MM.1S (cell line): ENCODE measurements at regions not wholly inside any gene's neighbourhood (a gene's known extent, or its start where the extent isn't known, plus 50 kb on each side); places are given as distances from the start of the nearest gene placed in this dataset.

Experiments used
- DNase-seq: peaks from one replicate; pipeline ENCODE4 v3.0.0-alpha.2; 2015
- H2AFZ ChIP-seq: fragments of 300-600 bp; sonication (generic); 2 replicates; pipeline ENCODE4 v1.6.0; 2016; ENCODE audit warnings: antibody characterized with exemption, low read length
- H3F3A ChIP-seq: fragments of 300-600 bp; sonication (generic); 2 replicates; pipeline ENCODE4 v1.6.1; 2016; ENCODE audit warnings: mild to moderate bottlenecking, antibody characterized with exemption, low read length, moderate library complexity, mixed read lengths; ENCODE audit not compliant: insufficient read depth
- H3K27ac ChIP-seq: fragments of 300-600 bp; sonication (generic); 2 replicates; pipeline ENCODE4 v1.5.1; 2016; ENCODE audit warnings: mild to moderate bottlenecking, low read length
- H3K27me3 ChIP-seq: fragments of 300-600 bp; sonication (generic); replicated peaks from 2 replicates; pipeline ENCODE4 v1.6.0; 2016; ENCODE audit warnings: low read length; ENCODE audit not compliant: insufficient read depth
- H3K36me3 ChIP-seq: fragments of 300-600 bp; sonication (generic); replicated peaks from 2 replicates; pipeline ENCODE4 v1.6.1; 2016; ENCODE audit warnings: mild to moderate bottlenecking, low read length, mixed read lengths; ENCODE audit not compliant: insufficient read depth
- H3K4me1 ChIP-seq: fragments of 300-600 bp; sonication (generic); 2 replicates; pipeline ENCODE4 v1.6.1; 2016; ENCODE audit warnings: low read length, mixed read lengths
- H3K4me2 ChIP-seq: fragments of 300-600 bp; sonication (generic); 2 replicates; pipeline ENCODE4 v1.6.0; 2016; ENCODE audit warnings: low read depth, low read length
- H3K4me3 ChIP-seq: fragments of 300-600 bp; sonication (generic); 2 replicates; pipeline ENCODE4 v1.5.1; 2016; ENCODE audit warnings: low read length, mixed read lengths
- H3K79me2 ChIP-seq: fragments of 300-600 bp; sonication (generic); 2 replicates; pipeline ENCODE4 v1.6.1; 2016; ENCODE audit warnings: mixed run types, low read length, mixed read lengths
- H3K9ac ChIP-seq: fragments of 300-600 bp; sonication (generic); 2 replicates; pipeline ENCODE4 v1.6.1; 2016; ENCODE audit warnings: low read length, mixed read lengths
- H3K9me2 ChIP-seq: fragments of 300-600 bp; sonication (generic); replicated peaks from 2 replicates; pipeline ENCODE4 v1.6.1; 2016; ENCODE audit warnings: mild to moderate bottlenecking, low read length, mixed read lengths; ENCODE audit not compliant: insufficient read depth
- H3K9me3 ChIP-seq: fragments of 300-600 bp; sonication (generic); replicated peaks from 2 replicates; pipeline ENCODE4 v1.6.1; 2016; ENCODE audit warnings: mild to moderate bottlenecking, low read length, mixed read lengths; ENCODE audit not compliant: insufficient read depth
- H4K20me1 ChIP-seq: fragments of 300-600 bp; sonication (generic); 2 replicates; pipeline ENCODE4 v1.6.1; 2016; ENCODE audit warnings: mild to moderate bottlenecking, low read length, moderate library complexity, mixed read lengths; ENCODE audit not compliant: insufficient read depth
- EZH2 ChIP-seq: fragments of 300-600 bp; sonication (generic); optimal IDR thresholded peaks from 2 replicates; pipeline ENCODE3; 2017; ENCODE audit warnings: low read depth, mild to moderate bottlenecking, antibody characterized with exemption, low read length, mixed read lengths
- EZH2phosphoT487 ChIP-seq: fragments of 300-600 bp; sonication (generic); IDR thresholded peaks from 2 replicates; pipeline ENCODE4 v1.6.1; 2018; ENCODE audit warnings: antibody characterized with exemption, low read length
- TF ChIP-seq, protein P1 (sequence below): fragments of 300-600 bp; sonication (generic); IDR thresholded peaks from 2 replicates; pipeline ENCODE4 v1.5.1; 2016; ENCODE audit warnings: antibody characterized with exemption, low read length, mixed read lengths

DNA sequence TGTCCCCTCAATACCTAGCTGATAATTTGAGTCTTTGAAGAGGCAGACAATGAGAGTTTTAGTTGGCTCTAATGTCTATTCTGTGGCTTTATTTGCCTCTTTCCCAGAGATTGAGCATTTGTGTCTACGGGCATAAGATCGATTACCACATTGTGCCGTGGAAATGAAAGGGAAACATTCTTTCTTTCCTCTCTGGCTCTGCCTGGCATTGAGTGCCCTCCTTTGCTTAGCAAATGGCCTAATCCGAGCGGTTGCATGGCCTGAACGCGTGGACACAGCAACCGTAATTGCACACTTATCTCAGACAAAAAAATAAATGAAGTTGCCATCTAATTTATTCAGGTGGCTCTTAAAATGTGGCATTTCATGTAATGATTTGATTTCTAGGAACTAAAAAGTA is 247.9 kb downstream of the ADGRL2 start:
- H4K20me1 ChIP-seq: no peaks in the 10 kb centered on the region

GRCh38 chr1:82045221-82045620 is 244.5 kb downstream of the ADGRL2 start:
- no peaks in the 10 kb centered on the region for H3K36me3 ChIP-seq
- H3K4me3 ChIP-seq: no peak overlapping the region
- H3K9me2 ChIP-seq: no peaks in the 10 kb centered on the region
- H3K4me2 ChIP-seq: no peak overlapping the region
- H3K9ac ChIP-seq: no peak overlapping the region
- H3K4me1 ChIP-seq: no peaks in the 10 kb centered on the region
- H4K20me1 ChIP-seq: no peaks in the 10 kb centered on the region
- no peaks in the 10 kb centered on the region for H3K9me3 ChIP-seq
- TF ChIP-seq, protein P1, sequence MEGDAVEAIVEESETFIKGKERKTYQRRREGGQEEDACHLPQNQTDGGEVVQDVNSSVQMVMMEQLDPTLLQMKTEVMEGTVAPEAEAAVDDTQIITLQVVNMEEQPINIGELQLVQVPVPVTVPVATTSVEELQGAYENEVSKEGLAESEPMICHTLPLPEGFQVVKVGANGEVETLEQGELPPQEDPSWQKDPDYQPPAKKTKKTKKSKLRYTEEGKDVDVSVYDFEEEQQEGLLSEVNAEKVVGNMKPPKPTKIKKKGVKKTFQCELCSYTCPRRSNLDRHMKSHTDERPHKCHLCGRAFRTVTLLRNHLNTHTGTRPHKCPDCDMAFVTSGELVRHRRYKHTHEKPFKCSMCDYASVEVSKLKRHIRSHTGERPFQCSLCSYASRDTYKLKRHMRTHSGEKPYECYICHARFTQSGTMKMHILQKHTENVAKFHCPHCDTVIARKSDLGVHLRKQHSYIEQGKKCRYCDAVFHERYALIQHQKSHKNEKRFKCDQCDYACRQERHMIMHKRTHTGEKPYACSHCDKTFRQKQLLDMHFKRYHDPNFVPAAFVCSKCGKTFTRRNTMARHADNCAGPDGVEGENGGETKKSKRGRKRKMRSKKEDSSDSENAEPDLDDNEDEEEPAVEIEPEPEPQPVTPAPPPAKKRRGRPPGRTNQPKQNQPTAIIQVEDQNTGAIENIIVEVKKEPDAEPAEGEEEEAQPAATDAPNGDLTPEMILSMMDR: no peak
- no peak for TF ChIP-seq EZH2
- TF ChIP-seq EZH2phosphoT487: no peak
- H3K27ac ChIP-seq: no peak overlapping the region
- no peaks in the 10 kb centered on the region for H3K27me3 ChIP-seq
- no peak for DNase-seq
- H3F3A ChIP-seq: no peaks in the 10 kb centered on the region
- no peaks in the 10 kb centered on the region for H3K79me2 ChIP-seq
- no peak overlapping the region for H2AFZ ChIP-seq

More for the DNA sequence above, 247.9 kb downstream of the ADGRL2 start:
- Histone ChIP-seq H3K4me3 (no peak overlapping the region), H3K36me3 (no peaks in the 10 kb centered on the region), H3K27ac (no peak overlapping the region), H3K9me3 (no peaks in the 10 kb centered on the region), H3K27me3 (no peaks in the 10 kb centered on the region), H2AFZ (no peak overlapping the region), H3K4me1 (no peaks in the 10 kb centered on the region), H3K4me2 (no peak overlapping the region), H3F3A (no peaks in the 10 kb centered on the region), H3K9me2 (no peaks in the 10 kb centered on the region), H3K79me2 (no peaks in the 10 kb centered on the region), H3K9ac (no peak overlapping the region)
- no peak for DNase-seq
- no peak for TF ChIP-seq EZH2phosphoT487
- TF ChIP-seq, protein P1: no peak

DNA sequence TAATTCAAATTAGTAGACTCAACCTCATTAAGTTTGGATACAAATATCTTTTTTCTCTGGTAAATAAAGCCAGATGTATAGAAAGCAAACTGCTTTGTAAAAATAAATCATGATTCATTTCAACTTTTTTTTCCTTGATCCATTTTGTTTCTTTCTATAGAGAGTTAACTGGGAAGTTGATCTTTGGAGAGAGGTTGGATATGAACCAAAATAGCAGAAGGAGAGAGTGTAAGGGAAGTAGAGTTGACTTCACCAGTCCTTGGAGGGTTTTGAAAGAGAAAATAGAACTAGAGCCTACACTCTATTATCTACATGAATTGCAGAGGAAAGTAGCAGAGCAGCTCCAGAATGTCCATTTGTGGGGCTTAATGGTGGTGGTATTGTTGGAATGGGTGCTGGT is 243.8 kb downstream of the ADGRL2 start:
- no peaks in the 10 kb centered on the region for H3K9me3 ChIP-seq
- TF ChIP-seq, protein P1: no peak
- TF ChIP-seq EZH2 (no peak), EZH2phosphoT487 (no peak)
- no peaks in the 10 kb centered on the region for H3K4me1 ChIP-seq
- no peaks in the 10 kb centered on the region for H3K79me2 ChIP-seq
- no peaks in the 10 kb centered on the region for H4K20me1 ChIP-seq
- H3F3A ChIP-seq: no peaks in the 10 kb centered on the region
- no peak overlapping the region for H3K9ac ChIP-seq
- no peak overlapping the region for H2AFZ ChIP-seq
- no peak for DNase-seq
- no peaks in the 10 kb centered on the region for H3K36me3 ChIP-seq
- no peak overlapping the region for H3K27ac ChIP-seq
- H3K4me2 ChIP-seq: no peak overlapping the region
- no peaks in the 10 kb centered on the region for H3K27me3 ChIP-seq
- H3K4me3 ChIP-seq: no peak overlapping the region
- H3K9me2 ChIP-seq: no peaks in the 10 kb centered on the region
